Suprapubic skin (tissue), 3 donors: ENCODE measurements at regions not wholly inside any gene's neighbourhood (a gene's known extent, or its start where the extent isn't known, plus 50 kb on each side); places are given as distances from the start of the nearest gene placed in this dataset.

Experiments used
- EP300 ChIP-seq: sonication (generic); formaldehyde crosslinking; IDR thresholded peaks from one replicate; pipeline ENCODE4 v1.6.1; 2017; ENCODE audit warnings: antibody characterized with exemption
- TF ChIP-seq, protein P1 (sequence below), 2 donors: fragments of 200-600 bp in 1 of 2; fragments of 450-650 bp in 1 of 2; sonication (generic) in 1 of 2; IDR thresholded peaks; one replicate each; pipeline ENCODE4 v1.5.1; 2016 to 2019; ENCODE audit warnings: antibody characterized with exemption in 2 of 2, mild to moderate bottlenecking in 1 of 2, moderate library complexity in 1 of 2

DNA sequence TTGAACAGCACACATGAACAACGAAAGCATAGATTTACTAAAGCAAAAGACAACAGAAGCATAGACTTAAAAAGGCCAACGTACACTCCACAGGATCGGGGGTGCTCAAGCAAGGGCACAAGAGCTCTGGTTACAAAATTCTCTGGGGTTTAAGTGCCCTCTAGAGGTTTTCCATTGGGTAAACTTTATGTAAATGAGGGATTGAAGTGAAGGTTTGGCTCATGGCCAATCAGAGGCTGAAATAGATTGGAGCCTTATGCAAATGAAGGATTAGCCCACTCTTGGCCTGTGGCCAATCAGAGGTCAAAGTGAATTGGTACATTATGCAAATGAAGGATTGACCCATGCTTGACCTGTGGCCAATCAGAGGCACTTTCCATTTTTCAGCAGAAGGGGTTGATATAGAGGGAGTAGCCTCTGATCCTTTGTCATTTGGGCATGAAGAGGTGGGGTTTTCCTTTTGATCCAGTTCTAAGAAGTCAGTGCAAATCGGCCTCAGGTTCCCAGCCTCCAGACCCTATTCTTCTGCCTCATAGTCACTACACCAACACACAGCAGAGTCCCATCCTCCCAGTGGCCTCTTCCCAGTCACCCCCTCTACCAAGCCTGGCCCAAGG is 244.9 kb downstream of the THBS2 start:
- no peak for TF ChIP-seq EP300
- TF ChIP-seq, protein P1, sequence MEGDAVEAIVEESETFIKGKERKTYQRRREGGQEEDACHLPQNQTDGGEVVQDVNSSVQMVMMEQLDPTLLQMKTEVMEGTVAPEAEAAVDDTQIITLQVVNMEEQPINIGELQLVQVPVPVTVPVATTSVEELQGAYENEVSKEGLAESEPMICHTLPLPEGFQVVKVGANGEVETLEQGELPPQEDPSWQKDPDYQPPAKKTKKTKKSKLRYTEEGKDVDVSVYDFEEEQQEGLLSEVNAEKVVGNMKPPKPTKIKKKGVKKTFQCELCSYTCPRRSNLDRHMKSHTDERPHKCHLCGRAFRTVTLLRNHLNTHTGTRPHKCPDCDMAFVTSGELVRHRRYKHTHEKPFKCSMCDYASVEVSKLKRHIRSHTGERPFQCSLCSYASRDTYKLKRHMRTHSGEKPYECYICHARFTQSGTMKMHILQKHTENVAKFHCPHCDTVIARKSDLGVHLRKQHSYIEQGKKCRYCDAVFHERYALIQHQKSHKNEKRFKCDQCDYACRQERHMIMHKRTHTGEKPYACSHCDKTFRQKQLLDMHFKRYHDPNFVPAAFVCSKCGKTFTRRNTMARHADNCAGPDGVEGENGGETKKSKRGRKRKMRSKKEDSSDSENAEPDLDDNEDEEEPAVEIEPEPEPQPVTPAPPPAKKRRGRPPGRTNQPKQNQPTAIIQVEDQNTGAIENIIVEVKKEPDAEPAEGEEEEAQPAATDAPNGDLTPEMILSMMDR (IDR thresholded peaks at IDR 0.05): no peak
